ENCODE measurements at regions not wholly inside any gene's neighbourhood (a gene's known extent, or its start where the extent isn't known, plus 50 kb on each side); places are given as distances from the start of the nearest gene placed in this dataset.

- TF ChIP-seq SUZ12 (IDR thresholded peaks at IDR 0.05; ENCODE audit: extremely low read depth, insufficient read depth, insufficient read length) = no peak
- no peak for TF ChIP-seq ZNF274 (IDR thresholded peaks at IDR 0.05; ENCODE audit: low read depth, low read length)
- no peak for TF ChIP-seq YY1 (IDR thresholded peaks at IDR 0.05; ENCODE audit: insufficient read depth, insufficient read length)
These were observed 206.5 kb upstream of the TCF4 start for GRCh38 chr18:55794288-55795052.
